Stimulated activated naive CD4-positive, alpha-beta T cell (primary cell): ENCODE measurements at regions not wholly inside any gene's neighbourhood (a gene's known extent, or its start where the extent isn't known, plus 50 kb on each side); places are given as distances from the start of the nearest gene placed in this dataset.

Source experiments
- DNase-seq, 6 experiments: peaks; one replicate each; lab custom pipeline; 2025; lab: John Stamatoyannopoulos, UW

GRCh38 chr5:8050616-8051175 is 181.7 kb downstream of the MTRR start:
- no peak for DNase-seq

DNA sequence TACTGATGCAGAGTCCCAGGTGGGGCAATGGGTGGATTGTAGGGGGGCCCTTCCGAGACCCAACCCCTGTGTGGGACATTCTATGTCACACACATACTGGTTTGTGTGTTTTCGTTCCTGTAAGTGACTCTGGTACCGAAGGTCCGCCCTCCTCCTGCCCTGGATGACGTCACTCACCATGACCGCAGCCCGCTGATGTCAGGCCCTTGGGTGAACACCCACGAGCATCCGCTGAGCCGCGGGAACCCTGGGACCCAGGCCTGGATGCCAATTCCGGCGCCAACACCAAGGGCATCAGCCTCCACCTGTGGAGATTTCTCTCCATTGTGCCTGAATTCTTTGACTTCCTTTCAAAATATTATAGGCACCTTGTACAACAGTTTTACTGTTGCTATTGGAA is 184.3 kb downstream of the MTRR start:
- DNase-seq = no peak

- DNase-seq = no peak
Measured at GRCh38 chr5:8057769-8058168, 188.8 kb downstream of the MTRR start.

- DNase-seq = no peak
Measured at GRCh38 chr5:8058616-8059190, 189.8 kb downstream of the MTRR start.

- DNase-seq = no peak
Measured at GRCh38 chr5:8059337-8059736, 190.4 kb downstream of the MTRR start.

DNA sequence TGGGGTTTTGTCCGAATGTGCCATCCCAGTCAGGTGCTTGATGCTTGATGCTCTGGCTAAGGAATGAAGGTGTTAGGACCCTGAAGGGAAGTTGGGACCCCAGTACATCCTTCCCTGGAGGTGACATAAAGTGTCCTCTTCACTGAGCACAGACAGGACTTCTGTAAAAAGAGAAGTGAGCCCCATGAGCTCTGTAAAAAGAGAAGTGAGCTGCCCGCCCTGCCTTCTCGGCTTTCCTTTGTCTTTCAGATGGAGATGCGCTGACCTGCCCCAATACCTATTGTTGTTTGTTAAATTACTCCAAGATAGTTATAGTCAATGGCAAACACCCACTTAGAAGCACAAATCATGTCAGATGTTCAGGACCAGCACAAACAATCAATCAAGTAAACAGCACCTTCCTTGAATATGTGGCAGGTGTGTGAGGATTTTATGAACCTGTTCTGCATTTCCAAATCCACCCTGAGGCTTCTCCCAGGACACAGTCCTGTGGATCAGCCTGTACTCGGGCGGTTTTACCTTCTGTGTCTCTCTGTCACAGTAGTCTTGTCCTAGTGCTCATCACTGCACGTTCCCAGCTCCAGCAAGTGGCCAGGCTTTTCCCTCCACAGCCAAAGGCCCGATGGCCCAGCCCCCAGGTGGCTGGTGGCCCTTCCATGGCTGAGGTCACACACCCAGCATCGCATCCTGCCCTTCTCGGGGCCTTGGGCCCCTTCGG is 191.4 kb downstream of the MTRR start:
- DNase-seq = no peak

GRCh38 chr5:8060953-8061429 is 192.0 kb downstream of the MTRR start:
- DNase-seq = no peak

GRCh38 chr5:8062521-8062920 is 193.6 kb downstream of the MTRR start:
- no peak for DNase-seq

- DNase-seq = no peak
Measured at GRCh38 chr5:8068078-8068477, 199.1 kb downstream of the MTRR start.

DNA sequence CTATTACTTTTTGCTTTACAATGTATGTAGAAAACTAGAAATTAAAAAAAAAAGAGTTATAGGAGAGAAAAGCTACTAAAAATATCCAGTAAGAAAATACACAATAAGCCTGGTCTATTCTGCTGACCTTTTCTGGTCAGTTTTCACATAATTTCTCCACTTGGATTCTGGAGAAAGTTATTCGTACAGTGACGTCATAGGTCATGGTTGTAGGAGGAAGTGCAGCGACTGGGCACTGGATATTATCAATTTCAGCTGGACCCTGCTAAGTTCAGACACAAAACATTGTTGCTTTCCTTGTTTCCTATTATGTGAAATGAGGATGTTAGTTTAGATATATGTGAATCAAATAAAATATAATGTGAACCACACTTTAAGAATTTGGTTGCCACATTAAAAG is 201.2 kb downstream of the MTRR start:
- DNase-seq = no peak

DNA sequence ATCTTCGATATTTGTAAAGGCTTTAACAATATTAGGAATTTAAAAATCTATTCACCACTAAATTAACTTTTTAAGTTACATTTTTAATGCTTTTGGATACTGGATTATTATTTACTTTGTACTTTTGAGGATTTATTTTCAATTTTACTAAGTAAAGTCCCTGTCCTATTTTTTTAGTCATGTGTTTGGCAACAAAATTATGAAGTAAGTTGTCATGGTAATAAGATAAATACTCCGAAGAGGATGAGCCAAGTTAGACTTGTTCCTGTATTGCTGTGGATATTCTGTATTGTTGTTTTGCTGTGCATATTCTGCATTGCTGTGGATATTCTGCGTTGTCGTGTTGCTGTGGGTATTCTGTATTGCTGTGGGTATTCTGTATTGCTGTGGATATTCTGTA is 210.1 kb downstream of the MTRR start:
- no peak for DNase-seq

- DNase-seq = no peak
Measured at GRCh38 chr5:8081179-8081578, 212.2 kb downstream of the MTRR start.

- no peak for DNase-seq
Measured at GRCh38 chr5:8093669-8094068, 224.7 kb downstream of the MTRR start.

DNA sequence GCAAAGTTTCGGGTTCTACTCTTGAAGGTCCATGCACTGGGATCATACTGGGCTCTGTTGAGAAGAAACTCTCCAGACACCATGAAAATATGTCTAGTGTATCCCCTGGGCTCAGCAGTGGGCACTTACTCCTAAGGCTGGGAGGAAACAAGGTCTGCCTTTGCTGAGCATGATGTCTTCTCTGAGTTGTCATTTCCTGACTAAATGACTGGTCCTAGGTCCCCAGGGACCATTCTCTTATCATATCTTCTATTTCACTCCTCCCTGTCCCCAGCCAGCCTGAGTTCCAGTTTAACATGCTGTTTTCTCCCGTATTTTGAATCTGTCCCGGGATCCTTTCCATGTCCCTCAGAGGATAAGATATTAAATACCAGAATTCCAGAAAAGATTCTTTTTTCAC is 225.4 kb downstream of the MTRR start:
- no peak for DNase-seq

- no peak for DNase-seq
Measured at GRCh38 chr5:8097146-8097545, 228.2 kb downstream of the MTRR start.

DNA sequence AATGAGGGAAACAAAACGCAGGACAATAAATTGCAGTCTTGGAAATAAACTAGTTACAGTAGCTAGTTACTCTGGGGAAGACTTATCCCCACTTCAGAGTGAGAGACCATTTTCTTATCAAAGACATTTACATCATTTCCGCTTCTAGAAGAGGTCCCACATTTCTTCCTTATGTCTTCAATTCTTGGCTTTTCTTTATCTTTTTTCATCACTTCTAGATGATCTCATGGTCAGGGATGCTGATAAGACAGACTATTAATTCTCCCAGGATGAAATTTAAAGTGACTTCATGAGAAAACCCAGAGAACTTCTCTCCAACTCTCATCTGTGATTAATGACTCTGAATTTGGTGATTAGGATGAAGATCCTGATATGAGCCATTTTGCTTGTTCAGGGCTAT is 229.1 kb downstream of the MTRR start:
- no peak for DNase-seq

DNA sequence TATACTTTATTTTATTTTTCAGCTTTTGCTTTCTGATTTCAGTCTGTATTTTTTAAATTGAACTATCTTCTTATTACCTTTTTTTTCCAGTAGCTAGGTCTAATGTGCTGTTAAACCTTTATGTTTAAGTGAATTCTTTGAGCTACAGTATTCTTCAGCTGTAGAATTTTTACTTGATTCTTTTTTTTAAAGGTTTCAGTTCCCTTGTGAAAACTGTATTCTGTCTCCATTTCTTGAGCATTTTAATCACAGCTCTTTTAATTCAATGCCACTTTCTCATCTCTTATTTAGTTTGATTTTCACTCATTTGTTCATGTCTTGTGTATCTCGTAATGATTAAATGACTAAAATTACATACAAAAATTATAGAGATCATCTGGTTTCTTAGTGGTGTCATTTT is 233.8 kb downstream of the MTRR start:
- DNase-seq = no peak

DNA sequence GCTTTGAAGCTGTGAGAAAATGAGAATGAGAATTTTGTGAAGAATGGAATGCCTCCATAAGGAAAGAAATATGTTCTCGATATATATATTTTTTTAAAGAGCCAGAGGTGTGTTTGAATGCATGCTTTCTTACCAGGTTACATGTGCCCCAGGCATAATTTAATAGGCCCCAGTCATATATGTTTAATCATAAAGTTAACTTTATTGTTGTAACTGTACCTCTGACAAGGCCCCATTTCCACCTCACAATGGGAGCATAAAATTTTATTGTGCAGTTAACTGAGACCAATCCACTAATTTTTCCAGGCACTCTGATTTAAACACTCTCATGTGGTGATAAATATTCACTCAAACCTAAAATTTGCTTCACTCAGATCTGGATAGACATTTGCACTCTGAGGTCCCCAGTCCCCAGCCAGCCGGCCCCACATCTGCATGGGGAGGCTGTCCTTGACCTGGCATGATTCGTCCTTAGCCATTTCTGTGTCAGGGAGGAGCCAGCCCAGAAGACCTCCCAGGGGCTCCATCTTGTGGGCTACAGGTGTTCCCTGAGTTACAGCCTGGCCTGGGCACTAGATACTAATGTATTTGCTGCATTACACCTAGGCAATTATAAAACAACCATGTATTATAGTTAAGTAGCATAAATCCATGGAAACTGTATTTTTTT is 245.8 kb downstream of the MTRR start:
- no peak for DNase-seq

DNA sequence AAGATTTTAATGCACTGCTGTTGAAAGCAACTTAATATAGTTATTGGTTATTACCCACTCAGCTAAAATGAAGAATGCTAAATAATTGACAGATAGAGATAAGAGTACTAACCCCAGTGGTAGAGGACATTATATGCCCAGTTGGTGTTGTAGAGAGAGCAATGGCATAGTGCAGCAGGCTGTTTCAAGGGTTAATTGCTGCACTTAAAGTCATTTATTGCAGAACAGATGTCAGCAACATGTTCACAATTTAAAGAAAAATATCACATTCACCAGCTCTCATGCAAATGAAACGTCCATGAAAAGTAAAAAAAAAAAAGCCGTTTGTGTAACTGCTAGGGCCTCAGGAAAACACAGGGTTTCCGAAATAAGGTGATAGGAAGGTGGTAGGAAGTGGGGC is 254.6 kb downstream of the MTRR start:
- DNase-seq = no peak

GRCh38 chr5:8134609-8135008 is 265.7 kb downstream of the MTRR start:
- no peak for DNase-seq

GRCh38 chr5:8135742-8136141 is 266.8 kb downstream of the MTRR start:
- DNase-seq = no peak

DNA sequence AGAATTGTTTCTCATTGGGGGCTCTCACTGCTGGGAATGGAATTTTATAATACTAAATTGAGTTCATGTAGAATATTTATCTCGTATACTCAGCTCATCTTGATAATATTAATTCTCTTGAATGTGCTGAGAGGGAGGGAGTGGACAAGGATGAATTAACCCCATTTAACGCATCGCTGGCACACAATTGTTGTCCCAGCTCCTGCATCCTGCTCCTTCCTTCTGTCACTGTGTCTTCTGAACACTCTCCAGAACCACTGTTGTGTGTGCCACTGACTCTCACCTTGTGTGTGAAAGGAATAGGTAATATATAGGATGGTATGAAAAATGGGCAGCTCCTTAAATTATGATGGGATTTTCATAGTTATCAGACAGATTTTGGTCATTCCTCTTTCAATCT is 267.3 kb downstream of the MTRR start:
- no peak for DNase-seq

DNA sequence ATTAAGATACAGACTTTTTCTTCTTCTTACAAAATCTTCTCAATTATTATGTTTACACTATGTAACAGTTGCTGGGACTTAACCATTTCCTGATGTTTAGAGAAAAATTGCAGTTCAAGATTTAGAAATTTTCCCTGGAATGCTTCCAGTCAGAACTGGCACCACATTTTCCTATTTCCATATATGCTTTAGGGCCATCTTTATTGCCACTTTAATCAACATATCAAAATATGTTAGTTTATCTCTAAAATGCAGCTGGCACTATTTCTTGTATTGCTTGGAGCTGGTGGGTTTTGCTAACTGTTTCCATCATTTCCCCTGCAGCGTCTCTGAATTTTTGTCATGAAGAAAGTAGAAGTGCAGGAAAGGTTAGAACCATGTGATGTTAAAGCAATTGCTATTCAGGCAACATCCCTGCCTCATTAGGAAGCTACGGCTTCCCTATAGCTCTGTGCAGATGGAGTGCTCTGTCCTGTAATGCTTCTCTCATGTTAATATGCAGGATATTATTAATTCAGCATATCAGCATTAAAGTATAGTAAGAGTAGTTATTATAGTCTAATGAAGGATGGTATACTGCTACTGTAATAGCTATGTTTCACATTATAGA is 269.1 kb downstream of the MTRR start:
- no peak for DNase-seq
